ENCODE measurements at regions not wholly inside any gene's neighbourhood (a gene's known extent, or its start where the extent isn't known, plus 50 kb on each side); places are given as distances from the start of the nearest gene placed in this dataset.

DNA sequence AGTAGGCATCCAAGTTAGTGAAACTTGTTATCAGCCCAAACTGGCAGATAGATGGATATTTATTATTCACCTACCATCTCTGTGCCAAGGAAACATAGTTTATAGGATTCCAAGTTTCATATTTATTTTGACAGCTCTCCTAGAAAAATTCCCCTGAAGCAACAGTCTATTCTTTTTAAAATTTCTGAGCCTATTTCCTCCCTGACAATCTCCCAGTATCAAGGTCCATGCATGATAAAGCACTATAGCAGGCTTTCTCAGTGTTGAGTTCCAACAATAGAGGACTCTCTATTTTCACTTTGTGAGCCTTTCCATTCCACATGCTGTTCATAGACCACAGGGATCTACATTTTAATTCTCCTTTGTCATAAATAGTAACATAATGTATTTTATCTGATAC lies 312.6 kb downstream of the SLITRK6 start:
- TF ChIP-seq GATA2 (IDR thresholded peaks at IDR 0.05; ENCODE audit: low read depth, low read length) (no peak), GATA3 (IDR thresholded peaks at IDR 0.05; ENCODE audit: low read depth, low read length) (no peak)

DNA sequence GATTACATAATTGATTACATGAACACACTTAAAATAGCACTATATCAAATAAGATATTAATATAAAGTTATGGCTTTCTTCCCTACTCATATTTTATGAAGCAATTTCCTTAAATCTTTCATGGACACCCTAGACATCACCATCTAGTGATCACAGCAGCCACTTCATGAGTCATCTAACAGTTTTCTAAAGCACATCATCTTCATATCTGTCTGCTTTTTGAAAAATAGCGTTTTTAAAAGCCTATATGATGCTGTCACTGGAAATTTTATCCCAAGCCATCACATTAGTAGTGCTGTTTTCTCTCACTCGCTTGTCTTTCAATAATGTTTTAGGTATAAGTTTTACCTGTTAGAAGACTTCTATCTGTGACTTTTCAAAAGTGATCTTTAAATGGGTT lies 326.1 kb downstream of the SLITRK6 start:
- no peak for TF ChIP-seq GATA3 (IDR thresholded peaks at IDR 0.05; ENCODE audit: low read depth, low read length)
- TF ChIP-seq GATA2 (IDR thresholded peaks at IDR 0.05; ENCODE audit: low read depth, low read length) = no peak

DNA sequence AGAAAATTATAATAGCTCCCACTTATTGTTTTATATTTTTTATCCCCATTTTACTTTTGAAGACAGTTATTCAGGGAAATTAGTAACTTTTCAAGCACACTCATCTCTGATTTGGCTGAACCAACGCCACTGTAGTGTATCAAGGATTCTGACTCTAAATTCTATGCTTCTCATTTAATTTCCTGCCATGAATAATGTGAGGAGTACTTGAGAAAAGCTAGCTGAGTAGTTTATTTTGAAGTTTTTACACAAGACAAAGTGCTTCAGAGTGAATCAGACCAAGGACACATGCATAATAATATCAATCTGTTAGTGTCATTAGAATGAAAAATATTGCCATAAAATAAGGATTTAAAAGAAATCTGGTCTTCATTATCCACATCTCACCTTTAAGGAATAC lies 329.9 kb downstream of the SLITRK6 start:
- TF ChIP-seq GATA3 (IDR thresholded peaks at IDR 0.05; ENCODE audit: low read depth, low read length) = no peak

DNA sequence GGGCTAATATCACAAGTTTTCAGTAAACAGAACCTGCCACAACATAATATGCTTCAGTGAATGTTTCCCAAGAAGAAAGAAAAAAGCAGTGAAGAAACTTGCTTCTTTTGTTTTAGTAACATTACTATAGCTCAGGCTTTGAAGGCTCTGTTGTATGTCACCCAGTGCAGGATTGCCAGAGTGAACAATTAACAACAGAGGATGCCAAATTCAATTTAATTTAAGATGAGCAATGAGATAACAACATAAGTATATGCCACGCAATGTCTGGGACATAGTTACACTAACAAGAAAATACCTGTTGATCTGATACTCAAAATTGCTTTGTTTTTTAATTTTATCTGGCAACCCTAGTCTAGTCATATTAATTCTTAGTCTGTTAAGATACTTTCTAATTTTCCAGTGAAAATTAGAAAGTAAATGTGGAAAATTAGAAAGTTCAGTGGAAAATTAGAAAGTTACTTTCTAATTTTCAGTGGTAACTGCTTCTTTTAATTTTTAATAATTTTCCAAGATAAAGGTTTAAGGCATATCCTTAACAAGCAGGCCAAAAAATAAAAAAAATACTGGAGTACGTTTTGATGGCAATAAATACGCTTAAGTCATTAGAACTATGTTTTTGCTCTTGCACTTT lies 336.3 kb downstream of the SLITRK6 start:
- TF ChIP-seq GATA2 (IDR thresholded peaks at IDR 0.05; ENCODE audit: low read depth, low read length) (peak; percentile 87), GATA3 (IDR thresholded peaks at IDR 0.05; ENCODE audit: low read depth, low read length) (peak; percentile 97)

DNA sequence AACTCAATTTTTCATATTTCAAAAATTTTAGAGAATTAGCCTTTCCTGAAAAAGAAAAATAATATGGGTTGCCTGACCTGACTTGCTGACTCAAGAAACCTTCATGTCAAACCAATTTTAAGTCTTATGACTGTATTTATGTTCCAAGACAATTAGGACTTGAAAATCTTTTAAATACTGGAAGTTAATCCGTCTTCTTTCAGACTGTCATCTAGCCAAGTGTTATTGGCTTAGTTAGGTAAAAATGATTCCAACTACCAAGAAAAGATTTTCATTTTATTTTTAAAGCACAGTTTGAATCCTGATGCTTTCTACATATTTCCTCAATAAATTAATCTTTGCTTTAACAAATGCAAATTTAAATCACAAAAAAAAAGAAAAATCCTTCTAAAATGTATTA lies 337.6 kb downstream of the SLITRK6 start:
- TF ChIP-seq GATA2 (IDR thresholded peaks at IDR 0.05; ENCODE audit: low read depth, low read length) (no peak), GATA3 (IDR thresholded peaks at IDR 0.05; ENCODE audit: low read depth, low read length) (no peak)

DNA sequence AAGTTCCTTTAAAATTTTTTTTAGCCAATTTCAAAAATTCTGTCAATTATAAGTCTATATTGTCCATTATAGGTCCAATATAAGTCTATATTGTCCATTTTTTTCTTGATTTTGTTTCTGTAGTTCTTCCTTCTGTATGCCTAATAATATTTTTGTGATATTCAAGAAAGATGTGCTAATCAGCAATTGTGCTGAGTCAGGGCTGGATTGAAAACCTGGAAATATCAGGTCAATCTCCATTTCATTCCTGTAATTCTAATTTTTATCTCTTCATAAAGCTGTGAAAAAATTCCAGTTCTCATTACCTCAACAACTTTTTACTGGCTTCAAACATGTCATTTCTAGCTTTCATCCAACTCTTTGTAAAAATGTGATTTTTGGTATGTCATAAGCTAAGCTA lies 353.7 kb downstream of the SLITRK6 start:
- TF ChIP-seq GATA2 (IDR thresholded peaks at IDR 0.05; ENCODE audit: low read depth, low read length) (no peak), GATA3 (IDR thresholded peaks at IDR 0.05; ENCODE audit: low read depth, low read length) (no peak)

DNA sequence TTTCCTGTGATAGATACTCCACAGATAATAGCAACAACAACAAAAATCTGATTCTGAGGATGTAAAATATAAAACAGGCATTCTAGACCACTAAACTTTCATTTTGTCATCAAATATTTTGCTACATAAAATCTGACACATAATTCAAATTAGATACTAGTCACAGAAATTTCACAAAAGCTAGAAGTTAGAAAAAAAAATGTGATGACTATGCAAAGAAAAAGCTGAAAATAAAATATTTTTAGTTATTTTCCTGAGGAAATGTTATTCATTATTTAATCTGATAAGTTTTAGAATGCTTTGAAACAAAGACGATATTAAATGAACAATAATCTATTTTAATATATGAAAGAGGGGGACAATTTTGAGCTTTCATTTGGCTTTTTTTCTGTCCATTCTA lies 357.2 kb downstream of the SLITRK6 start:
- no peak for TF ChIP-seq GATA3 (IDR thresholded peaks at IDR 0.05; ENCODE audit: low read depth, low read length)
- TF ChIP-seq GATA2 (IDR thresholded peaks at IDR 0.05; ENCODE audit: low read depth, low read length) = no peak

DNA sequence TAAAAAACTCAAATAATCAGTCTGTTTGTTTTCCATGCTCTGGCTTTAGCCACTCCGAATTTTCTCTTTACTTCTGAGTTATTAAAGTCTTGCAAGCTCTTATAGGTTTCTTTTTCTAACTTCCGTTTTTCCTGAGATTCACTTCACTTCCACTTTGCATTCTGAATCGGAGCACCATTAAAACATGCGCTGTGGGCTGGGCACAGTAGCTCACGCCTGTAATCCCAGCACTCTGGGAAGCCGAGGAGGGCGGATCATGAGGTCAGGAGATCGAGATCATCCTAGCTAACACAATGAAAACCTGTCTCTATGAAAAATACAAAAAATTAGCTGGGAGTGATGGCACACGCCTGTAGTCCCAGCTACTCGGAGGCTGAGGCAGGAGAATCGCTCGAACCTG lies 357.9 kb downstream of the SLITRK6 start:
- no peak for TF ChIP-seq GATA3 (IDR thresholded peaks at IDR 0.05; ENCODE audit: low read depth, low read length)
- TF ChIP-seq GATA2 (IDR thresholded peaks at IDR 0.05; ENCODE audit: low read depth, low read length) = no peak

DNA sequence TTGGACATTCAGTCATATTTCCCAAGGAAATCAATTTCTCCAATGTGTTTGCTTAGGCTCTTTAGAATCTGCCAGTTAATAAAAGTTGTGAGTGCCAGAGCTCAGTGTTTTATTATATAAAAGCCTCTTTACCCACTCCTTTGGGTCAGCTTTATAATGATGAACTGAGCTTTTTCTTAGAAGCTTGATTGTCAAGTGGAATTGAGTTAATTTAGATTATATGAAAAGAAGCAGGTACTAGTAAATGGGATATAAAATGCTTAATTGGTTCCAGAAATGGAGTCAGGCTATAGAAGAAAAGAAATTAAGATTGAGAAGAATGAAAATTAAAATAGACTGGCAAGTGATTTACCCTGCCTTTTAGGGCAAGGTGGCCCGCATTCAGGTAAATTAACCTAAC lies 363.2 kb downstream of the SLITRK6 start:
- TF ChIP-seq GATA2 (IDR thresholded peaks at IDR 0.05; ENCODE audit: low read depth, low read length) = no peak
- TF ChIP-seq GATA3 (IDR thresholded peaks at IDR 0.05; ENCODE audit: low read depth, low read length) = no peak

DNA sequence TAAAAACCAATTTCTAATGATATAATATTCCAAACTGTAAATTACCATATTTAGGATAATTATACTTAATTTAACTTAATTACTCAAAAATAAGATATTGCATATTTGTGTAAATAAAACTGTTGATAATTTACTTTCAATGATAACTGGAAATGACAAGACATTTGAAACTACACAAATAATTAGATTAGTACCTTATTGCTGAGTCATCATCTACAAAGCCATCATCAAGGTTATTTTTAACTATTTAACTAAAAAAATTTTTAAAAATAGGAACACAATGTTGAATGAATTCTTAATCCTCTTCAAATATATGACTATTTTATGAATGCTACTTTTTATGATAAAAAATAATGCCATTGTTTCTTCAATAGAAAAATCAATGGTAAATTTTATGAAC lies 364.3 kb downstream of the SLITRK6 start:
- TF ChIP-seq GATA2 (IDR thresholded peaks at IDR 0.05; ENCODE audit: low read depth, low read length) = no peak
- TF ChIP-seq GATA3 (IDR thresholded peaks at IDR 0.05; ENCODE audit: low read depth, low read length) = no peak

DNA sequence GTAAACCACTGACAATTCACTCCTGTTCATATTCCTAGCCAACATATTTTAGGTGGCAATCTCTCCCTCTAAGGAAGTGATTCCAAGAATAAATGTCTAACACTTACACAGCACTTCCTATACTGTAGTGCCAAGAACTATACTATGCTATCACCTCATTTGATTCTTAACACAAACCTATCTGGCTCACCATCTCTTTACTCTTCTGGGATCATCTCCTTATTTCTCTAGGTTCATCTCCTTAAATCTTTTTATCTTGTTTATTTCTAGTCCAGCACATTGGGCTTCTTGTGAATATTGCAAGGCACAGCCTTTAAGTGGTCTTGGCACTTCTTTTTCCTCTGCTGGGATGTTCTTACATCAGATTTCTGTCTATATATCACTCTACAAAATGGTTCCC lies 366.3 kb downstream of the SLITRK6 start:
- TF ChIP-seq GATA2 (IDR thresholded peaks at IDR 0.05; ENCODE audit: low read depth, low read length) (no peak), GATA3 (IDR thresholded peaks at IDR 0.05; ENCODE audit: low read depth, low read length) (no peak)

DNA sequence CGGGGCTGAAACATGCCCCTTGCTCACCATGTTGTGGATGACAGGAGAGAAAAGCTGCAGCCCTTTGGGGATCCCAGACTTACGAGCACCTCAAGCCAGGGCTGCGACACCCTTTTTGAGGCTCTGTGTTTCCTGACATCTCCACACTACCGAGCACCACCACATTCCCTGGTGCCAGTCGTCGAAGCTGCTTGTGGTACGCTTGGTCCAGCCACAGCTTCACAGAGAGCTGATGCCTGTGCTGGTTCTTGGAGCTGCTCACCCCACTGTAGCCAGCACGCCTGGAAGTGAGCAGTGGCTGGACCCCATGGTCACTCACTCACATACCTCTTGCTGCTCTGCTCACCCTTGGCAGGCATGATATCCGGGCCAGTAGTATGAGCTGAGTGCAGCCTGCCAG lies 367.5 kb downstream of the SLITRK6 start:
- TF ChIP-seq GATA3 (IDR thresholded peaks at IDR 0.05; ENCODE audit: low read depth, low read length) = no peak
- no peak for TF ChIP-seq GATA2 (IDR thresholded peaks at IDR 0.05; ENCODE audit: low read depth, low read length)

DNA sequence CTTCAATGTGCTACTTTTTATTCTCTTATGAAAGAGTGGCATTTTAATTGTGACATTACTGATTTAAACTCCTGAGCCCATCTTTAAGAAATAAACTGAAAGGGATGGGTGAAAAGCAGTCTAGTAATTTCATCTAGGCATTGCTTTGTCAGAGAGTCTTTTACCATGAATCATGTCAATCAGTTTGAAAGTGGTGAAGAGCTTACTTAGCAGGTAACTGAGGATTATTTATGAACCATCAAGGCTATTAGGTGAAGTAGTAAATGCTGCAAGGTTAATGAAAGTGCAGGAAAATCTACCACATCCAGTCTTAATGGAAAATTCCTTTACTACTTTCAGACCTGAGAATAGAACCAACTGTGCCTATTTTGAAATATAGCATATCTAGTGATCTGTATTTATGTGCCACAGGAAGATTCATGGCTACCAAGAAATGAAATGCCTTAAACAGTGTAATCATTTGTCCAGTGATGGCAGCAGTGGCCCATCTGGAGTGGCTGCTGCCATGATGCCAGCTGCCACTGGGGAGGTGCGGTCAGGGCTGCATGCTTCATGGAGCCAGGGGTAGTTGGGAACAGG lies 368.9 kb downstream of the SLITRK6 start:
- TF ChIP-seq GATA3 (IDR thresholded peaks at IDR 0.05; ENCODE audit: low read depth, low read length) = no peak
- TF ChIP-seq GATA2 (IDR thresholded peaks at IDR 0.05; ENCODE audit: low read depth, low read length) = no peak

DNA sequence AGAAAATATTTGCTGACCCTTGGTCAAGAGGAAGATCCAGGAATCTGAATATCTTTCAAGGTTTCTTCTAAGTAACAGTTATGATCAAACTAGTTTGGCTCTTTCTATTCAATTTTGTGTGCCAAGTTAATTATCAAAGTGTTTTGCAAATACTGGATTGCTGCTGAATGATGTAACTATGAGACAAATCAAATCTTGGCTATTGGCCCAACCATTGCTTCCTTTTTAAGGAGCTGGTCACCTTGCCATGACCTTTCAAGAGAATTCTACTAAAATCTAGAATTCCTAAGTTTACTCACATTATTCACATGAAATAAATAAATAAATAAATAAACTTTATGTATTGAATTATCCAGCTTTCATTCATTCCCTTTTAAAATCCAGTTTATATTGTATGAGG lies 371.8 kb downstream of the SLITRK6 start:
- no peak for TF ChIP-seq GATA2 (IDR thresholded peaks at IDR 0.05; ENCODE audit: low read depth, low read length)
- no peak for TF ChIP-seq GATA3 (IDR thresholded peaks at IDR 0.05; ENCODE audit: low read depth, low read length)

DNA sequence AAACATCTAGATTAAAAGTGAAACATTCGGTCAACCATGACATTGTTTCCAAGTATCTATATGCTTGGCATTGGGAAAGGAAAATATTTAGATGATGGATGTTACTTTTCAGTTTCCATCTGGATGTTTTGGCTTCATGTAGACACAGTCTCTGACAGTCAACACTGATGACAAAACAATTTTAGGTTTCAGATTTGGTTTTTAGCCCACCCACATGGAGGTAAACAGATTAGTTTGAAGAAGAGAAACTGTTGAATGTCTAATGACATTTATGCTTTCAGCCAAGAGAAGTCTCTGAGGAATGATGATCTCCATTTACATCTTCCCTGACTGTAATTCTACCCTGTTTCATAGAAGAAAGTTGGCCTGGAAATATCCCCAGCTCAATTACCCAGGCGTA lies 379.1 kb downstream of the SLITRK6 start:
- TF ChIP-seq GATA2 (IDR thresholded peaks at IDR 0.05; ENCODE audit: low read depth, low read length) = no peak
- TF ChIP-seq GATA3 (IDR thresholded peaks at IDR 0.05; ENCODE audit: low read depth, low read length) = no peak

DNA sequence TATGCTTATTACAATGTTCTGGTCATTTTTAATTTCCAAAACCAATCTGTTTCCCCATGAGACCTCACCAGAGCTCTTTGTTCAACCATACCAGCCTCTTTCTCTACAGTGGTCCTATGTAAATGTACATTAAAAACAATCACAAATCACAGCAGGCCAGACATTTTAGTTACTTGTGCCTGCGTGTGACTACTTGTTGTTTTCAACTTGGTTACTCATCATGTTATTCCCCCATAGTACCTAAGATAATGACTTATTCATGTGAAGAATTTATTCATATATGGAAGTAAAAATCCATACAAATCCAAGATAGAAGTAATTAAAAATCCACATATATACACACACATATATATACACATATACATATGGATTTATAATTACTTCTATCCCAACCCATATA lies 379.6 kb downstream of the SLITRK6 start:
- TF ChIP-seq GATA2 (IDR thresholded peaks at IDR 0.05; ENCODE audit: low read depth, low read length) (no peak), GATA3 (IDR thresholded peaks at IDR 0.05; ENCODE audit: low read depth, low read length) (no peak)
